NCI-H1105 (cell line): ENCODE measurements at regions not wholly inside any gene's neighbourhood (a gene's known extent, or its start where the extent isn't known, plus 50 kb on each side); places are given as distances from the start of the nearest gene placed in this dataset.
"Not testable (repeated sequence)": the region's sequence is repeated elsewhere in the genome, so short reads cannot be mapped to it uniquely, and the experiment has no call there.

Experiments used
- DNase-seq: peaks from one replicate; lab custom pipeline; 2025; lab: John Stamatoyannopoulos, UW

GRCh38 chr19:23597661-23598060 is 89.4 kb downstream of the ZNF675 start:
- no peak for DNase-seq

DNA sequence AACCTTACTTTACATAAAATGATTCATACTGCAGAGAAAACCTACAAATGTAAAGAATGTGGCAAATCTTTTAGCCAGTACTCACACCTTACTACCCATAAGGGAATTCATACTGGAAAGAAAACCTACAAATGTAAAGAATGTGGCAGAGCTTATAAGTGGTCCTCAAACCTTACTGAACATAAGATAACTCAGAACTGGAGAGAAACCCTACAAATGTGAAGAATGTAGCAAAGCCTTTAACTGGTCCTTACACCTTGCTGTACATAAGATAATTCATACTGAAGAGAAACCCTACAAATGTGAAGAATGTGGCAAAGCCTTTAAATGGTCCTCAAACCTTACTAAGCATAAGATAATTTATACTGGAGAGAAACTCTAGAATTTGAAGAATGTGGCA is 90.1 kb downstream of the ZNF675 start:
- no peak for DNase-seq

DNA sequence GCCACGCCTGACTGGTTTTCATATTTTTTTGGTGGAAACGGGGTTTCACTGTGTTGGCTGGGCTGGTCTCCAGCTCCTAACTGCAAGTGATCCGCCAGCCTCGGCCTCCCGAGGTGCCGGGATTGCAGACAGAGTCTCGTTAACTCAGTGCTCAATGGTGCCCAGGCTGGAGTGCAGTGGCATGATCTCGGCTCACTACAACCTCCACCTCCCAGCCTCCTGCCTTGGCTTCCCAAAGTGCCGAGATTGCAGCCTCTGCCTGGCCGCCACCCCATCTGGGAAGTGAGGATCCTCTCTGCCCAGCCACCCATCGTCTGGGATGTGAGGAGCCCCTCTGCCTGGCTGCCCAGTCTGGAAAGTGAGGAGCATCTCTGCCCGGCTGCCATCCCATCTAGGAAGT is 92.7 kb downstream of the ZNF675 start:
- not testable (repeated sequence) for DNase-seq

DNA sequence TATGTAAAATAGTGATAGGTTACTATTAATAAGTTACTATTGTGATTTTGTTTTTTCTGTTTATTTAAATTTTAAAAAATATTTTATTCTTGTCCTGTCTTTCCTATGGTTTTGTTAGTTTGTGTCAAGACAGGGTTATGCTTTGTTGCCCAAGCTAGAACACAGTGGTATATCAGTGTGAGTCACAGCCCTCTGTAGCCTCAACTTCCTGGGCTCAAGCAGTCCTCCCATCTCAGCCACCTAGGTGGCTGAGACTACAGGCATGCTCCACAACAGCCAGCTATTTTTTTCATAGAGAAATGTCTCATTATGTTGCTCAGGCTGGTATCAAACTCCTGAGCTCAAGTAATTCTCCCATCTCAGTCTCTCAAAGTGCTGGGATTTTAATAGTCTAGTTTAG is 99.5 kb downstream of the ZNF675 start:
- no peak for DNase-seq

DNA sequence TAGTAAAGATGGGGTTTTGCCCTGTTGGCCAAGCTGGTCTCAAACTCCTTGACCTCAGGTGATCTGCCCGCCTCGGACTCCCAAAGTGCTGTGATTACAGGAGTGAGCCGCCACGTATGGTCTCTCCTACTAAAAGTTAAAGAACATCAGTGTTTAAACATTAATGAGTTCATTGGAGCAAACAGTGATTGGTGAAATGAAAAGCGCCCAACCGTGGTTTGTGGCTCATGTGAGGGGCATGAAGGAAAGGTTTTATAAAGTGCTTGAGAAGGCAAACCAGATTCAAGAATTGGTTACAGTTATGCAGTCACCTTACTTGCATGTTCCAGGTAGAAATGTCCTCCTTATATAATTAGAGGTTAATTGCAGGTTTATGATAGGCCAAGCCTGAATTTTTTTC is 109.5 kb downstream of the ZNF675 start:
- no peak for DNase-seq

GRCh38 chr19:23571175-23571574 is 115.8 kb downstream of the ZNF675 start:
- DNase-seq, result no peak

DNA sequence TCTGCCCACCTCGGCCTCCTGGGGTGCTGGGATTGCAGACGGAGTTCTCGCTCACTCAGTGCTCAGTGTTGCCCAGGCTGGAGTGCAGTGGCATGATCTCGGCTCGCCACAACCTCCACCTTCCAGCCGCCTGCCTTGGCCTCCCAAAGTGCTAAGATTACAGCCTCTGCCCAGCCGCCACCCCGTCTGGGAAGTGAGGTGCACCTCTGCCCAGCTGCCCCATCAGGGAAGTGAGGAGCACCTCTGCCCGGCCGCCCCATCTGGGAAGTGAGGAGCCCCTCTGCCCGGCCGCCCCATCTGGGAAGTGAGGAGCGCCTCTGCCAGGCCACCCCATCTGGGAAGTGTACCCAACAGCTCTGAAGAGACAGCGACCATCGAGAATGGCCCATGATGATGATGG is 118.9 kb downstream of the ZNF675 start:
- DNase-seq, result not testable (repeated sequence)

GRCh38 chr19:23565256-23565655 is 121.8 kb downstream of the ZNF675 start:
- no peak for DNase-seq

DNA sequence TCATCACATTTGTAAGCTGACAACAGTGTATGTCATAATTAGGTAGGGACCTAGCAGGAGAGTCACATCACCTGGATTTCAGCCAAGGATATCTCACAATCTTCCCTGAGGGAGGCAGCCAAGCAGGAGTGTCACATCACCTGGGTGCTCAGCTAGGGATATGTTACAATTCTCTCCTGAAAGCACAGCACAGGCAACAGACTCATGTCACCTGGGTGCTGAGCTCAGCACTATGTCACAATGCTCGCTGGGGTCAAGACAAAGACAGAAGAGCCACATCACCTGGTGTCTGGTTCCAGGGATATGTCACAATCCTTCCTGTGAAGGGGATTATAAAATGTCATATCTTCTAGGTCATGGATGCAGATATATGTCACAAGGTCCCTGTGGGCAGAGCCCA is 123.7 kb downstream of the ZNF675 start:
- DNase-seq, result no peak

GRCh38 chr19:23561341-23561740 is 125.7 kb downstream of the ZNF675 start:
- DNase-seq, result no peak

GRCh38 chr19:23560051-23560450 is 127.0 kb downstream of the ZNF675 start:
- DNase-seq, result no peak

DNA sequence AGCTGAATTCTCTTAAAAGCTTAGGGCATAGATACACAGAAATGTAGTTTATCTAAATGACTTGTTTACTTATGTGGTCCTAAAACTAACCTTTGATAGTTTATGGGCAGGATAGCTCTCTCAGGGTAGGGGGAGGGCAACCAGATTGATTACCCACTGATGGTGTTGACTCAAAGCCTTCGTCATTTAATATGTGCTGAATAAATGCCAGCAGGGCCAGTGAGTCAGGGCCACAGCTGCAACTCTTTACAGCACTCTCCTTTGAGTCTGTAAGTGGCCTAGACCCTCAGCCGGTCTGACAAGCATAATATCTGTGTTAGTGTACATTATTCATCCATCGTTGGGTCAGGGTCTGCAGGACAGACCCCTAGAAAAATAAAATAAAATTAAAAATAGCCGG is 128.5 kb downstream of the ZNF675 start:
- DNase-seq, result no peak

GRCh38 chr19:23557381-23557780 is 129.6 kb downstream of the ZNF675 start:
- no peak for DNase-seq

GRCh38 chr19:23554548-23554947 is 132.5 kb downstream of the ZNF675 start:
- no peak for DNase-seq

DNA sequence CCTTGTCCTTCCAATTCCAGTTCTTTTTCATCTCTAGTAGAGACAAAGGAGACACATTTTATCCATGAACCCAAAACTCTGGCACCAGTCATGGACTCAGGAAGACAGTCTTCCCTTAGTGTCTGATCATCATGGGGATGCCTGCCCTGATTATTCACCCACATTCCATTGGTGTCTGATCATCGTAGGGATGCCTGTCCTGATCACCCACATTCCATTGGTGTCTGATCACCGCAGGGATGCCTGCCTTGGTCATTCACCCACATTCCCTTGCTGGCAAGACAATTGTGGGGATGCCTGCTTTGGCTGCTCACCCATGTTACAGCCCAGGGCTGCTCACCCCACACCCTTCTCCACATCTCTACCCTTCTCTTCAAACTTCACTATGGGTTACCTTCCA is 136.9 kb downstream of the ZNF675 start:
- not testable (repeated sequence) for DNase-seq

DNA sequence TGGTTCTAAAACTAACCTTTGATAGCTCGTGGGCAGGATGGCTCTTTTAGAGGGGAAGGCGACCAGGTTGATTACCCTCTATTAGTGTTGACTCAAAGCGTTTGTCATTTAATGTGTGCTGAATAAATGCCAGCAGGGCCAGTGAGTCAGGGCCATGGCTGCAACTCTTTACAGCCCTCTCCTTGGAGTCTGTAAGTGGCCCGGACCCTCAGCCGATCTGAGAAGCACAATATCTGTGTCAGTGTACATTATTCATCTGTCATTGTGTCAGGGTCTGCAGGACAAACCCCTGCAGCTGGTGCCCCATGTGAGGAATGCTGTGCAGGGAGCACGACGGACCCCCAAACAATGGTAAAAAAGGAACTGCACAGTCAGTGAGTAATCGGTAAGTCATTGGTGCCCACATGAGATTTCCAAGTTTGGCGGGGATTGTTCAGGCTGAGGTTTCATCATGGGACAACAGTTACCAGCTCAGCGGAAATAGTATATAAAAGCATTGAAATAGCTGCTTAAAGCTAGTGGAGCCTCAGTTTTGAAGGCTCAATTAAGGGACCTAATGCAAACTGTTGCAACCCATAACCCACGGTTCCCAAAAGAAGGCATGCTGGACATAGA is 139.1 kb downstream of the ZNF675 start:
- no peak for DNase-seq

- DNase-seq, result no peak
Observed at GRCh38 chr19:23547156-23547555, 139.9 kb downstream of the ZNF675 start.

GRCh38 chr19:23543351-23543750 is 143.7 kb downstream of the ZNF675 start:
- DNase-seq, result no peak

DNA sequence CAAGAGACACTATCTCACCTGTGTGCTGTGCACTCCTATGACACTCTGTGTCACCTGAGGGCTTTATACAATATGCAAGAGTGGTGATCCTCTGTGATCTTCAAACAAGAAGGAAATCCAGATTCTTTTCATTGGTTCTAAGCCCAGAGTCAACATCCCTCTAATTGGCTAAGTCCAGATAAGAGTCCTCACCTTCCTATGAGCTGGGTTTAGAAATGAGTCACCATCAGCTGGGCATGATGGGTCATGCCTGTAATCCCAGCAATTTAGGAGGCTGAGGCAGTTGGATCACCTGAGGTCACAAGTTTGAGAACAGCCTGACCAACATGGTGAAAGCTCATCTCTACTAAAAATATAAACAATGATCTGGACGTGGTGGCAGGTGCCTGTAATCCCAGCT is 144.4 kb downstream of the ZNF675 start:
- no peak for DNase-seq

DNA sequence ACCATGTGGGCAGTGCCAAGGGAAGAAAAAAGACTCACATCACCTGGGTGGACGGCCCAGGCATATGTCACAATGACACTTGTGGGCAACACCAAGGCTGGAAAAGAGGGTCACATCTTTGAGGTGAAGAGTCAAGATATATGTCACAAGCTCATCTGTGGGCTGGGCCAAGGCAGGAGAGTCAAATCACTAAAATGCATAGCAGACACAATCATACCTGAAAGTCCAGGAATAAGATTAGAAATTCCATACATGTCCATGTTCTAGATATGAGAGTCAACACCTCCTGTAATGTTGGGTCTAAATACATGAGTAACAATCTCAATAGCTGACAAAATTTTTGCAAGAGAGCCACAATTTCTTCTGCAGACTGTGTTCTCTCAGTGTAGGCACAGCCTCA is 145.0 kb downstream of the ZNF675 start:
- no peak for DNase-seq

DNA sequence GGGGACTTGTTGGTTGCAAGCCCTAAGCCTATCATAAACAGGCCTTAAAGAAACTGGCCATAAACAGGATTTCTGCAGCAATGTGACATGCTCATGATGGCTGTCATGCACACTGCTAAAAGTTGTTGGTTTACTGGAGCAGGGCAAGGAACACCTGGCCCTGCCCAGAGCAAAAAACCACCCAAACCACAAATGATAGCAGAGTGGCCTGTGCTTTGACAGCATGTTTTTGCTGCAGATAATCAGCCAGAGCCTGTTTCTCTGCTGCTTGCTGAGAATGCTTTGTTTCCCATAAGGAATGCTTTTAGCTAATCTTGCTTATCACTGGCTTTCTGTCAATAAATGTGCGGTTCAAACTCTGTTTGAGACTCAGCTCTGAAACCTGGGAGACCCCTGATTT is 144.9 kb upstream of the ZNF91 start:
- DNase-seq, result not testable (repeated sequence)

DNA sequence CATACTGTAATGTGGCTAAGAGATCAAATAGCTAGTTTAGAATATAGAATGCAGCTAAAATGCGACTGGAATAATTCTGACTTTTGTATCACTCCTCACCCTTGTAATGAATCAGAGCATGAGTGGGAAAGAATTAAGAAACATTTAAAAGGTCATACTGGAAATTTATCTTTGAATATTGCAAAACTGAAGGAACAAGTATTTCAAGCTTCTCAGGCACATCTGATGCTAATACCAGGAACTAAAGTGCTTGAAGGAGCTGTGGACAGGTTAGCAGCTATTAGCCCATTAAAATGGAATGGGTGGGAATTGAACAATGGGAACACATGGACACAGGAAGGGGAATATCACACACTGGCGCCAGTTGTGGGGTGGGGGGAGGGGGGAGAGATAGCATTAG is 144.2 kb upstream of the ZNF91 start:
- DNase-seq, result no peak

- not testable (repeated sequence) for DNase-seq
Observed at GRCh38 chr19:23537136-23537535, 141.9 kb upstream of the ZNF91 start.

DNA sequence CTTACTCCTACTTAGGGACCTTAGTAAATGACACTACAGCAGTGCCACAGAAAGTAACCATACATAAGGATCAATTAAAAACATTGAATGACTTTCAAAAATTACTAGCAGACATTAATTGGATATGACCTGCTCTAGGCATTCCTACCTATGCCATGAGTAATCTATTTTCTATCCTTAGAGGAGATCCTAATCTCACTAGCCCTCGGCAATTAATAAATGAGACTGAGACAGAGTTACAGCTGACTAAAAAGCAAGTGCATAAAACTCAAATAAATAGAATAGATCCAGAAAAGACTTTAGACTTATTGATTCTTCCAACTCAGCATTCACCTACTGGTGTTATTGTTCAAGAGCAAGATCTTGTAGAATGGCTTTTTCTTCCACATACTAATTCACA is 141.1 kb upstream of the ZNF91 start:
- not testable (repeated sequence) for DNase-seq

GRCh38 chr19:23535901-23536300 is 140.6 kb upstream of the ZNF91 start:
- DNase-seq, result not testable (repeated sequence)
